ENCODE measurements at regions not wholly inside any gene's neighbourhood (a gene's known extent, or its start where the extent isn't known, plus 50 kb on each side); places are given as distances from the start of the nearest gene placed in this dataset.

DNA sequence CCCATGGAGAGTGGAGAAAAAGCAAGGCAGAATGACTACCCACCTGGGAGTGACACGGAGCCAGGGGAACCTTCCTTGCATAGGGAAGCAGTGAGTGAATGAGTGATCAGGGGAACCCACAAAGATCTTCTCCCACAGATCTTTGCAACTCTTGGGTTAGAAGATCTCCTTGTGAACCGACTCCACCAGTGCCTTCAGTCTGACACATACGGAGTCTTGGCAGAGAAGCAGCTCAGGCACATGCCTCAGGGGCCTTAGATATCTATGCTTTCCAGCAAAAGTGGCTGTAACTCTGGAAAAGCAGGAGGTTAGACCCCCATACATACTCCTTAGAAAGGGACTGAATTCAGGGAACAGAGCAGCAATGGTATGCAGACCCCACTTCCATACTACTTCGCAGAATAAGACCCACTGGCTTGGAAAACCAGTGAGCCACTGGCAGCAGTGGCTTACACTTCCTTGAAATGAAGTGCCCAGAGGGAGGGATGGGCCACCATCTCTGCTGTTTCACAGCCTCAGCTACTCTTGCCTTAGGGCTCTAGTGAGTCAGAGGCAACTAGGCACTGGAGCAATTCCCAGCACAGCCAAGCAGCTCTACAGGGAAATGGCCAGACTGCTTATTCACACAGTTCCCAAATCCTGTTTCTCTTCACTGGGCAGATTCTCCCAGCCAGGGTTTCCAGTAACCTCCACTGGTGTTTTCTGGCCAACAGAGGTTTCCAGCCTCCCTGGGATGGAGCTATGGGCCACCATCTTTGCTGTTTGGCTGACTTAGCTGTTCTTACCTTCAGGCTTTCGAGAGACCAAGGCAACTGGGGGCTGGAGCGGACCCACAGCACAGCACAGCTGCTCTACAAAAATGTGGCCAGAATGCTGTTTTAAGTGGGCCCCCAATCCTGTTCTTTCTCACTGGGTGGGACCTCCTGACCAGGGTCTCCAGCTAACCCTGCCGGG, 82.8 kb upstream of the TCEAL2 start:
- DNase-seq (ENCODE audit: low read depth, low spot score) (no peak), FAIRE-seq (no peak)
- TF ChIP-seq POLR2AphosphoS5 (IDR thresholded peaks at IDR 0.05; ENCODE audit: insufficient read depth, low read depth, low read length) (no peak), POLR2A (IDR thresholded peaks at IDR 0.05; ENCODE audit: low read depth, low read length) (no peak), GATA2 (IDR thresholded peaks at IDR 0.05; ENCODE audit: insufficient read depth, insufficient read length, low read depth, low read length) (no peak), MYC (IDR thresholded peaks at IDR 0.05; ENCODE audit: low read depth, low read length) (no peak), FOS (IDR thresholded peaks at IDR 0.05; ENCODE audit: borderline replicate concordance, insufficient read depth, low read length) (no peak), JUN (IDR thresholded peaks at IDR 0.05; ENCODE audit: borderline replicate concordance, insufficient read depth, insufficient read length, low read depth) (no peak), EZH2 (IDR thresholded peaks at IDR 0.05; ENCODE audit: borderline replicate concordance, low read depth, low read length, severe bottlenecking) (no peak)
- TF ChIP-seq, protein P1, sequence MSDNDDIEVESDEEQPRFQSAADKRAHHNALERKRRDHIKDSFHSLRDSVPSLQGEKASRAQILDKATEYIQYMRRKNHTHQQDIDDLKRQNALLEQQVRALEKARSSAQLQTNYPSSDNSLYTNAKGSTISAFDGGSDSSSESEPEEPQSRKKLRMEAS (IDR thresholded peaks at IDR 0.05; ENCODE audit: insufficient read depth, insufficient read length) = no peak
- TF ChIP-seq, protein P2, sequence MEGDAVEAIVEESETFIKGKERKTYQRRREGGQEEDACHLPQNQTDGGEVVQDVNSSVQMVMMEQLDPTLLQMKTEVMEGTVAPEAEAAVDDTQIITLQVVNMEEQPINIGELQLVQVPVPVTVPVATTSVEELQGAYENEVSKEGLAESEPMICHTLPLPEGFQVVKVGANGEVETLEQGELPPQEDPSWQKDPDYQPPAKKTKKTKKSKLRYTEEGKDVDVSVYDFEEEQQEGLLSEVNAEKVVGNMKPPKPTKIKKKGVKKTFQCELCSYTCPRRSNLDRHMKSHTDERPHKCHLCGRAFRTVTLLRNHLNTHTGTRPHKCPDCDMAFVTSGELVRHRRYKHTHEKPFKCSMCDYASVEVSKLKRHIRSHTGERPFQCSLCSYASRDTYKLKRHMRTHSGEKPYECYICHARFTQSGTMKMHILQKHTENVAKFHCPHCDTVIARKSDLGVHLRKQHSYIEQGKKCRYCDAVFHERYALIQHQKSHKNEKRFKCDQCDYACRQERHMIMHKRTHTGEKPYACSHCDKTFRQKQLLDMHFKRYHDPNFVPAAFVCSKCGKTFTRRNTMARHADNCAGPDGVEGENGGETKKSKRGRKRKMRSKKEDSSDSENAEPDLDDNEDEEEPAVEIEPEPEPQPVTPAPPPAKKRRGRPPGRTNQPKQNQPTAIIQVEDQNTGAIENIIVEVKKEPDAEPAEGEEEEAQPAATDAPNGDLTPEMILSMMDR (IDR thresholded peaks at IDR 0.05; ENCODE audit: extremely low read depth in 1 of 2, insufficient read depth in 1 of 2, low read depth in 1 of 2, low read length in 2 of 2) = no peak
- POLR2A ChIA-PET = no interaction called here
- Histone ChIP-seq H3K9me3 (replicated peaks; ENCODE audit: control insufficient read depth, insufficient read depth, low read length) (no peaks in the 10 kb centered on the region), H3K4me3 (replicated peaks in 1 of 3; ENCODE audit: insufficient read depth in 1 of 3, low read depth in 1 of 3, low read length in 3 of 3) (no peak overlapping the region), H3K27me3 (ENCODE audit: control insufficient read depth in 2 of 2, insufficient read depth in 2 of 2, low read length in 2 of 2) (no peaks in the 10 kb centered on the region), H3K4me2 (ENCODE audit: insufficient read depth, low read length) (no peak overlapping the region), H3K9ac (replicated peaks; ENCODE audit: extremely low read depth, insufficient read depth, low read length) (no peak overlapping the region), H4K20me1 (replicated peaks; ENCODE audit: control insufficient read depth, extremely low read depth, insufficient read depth, low read length) (no peaks in the 10 kb centered on the region), H3K36me3 (ENCODE audit: control insufficient read depth in 2 of 2, extremely low read depth in 1 of 2, insufficient read depth in 2 of 2, low read length in 2 of 2) (no peaks in the 10 kb centered on the region), H3K79me2 (ENCODE audit: control insufficient read depth, insufficient read depth, low read length) (no peaks in the 10 kb centered on the region), H2AFZ (ENCODE audit: low read depth, low read length) (no peak overlapping the region), H3K4me1 (ENCODE audit: control insufficient read depth, extremely low read depth, insufficient read depth, low read length) (no peaks in the 10 kb centered on the region), H3K9me1 (replicated peaks; ENCODE audit: control insufficient read depth, extremely low read depth, insufficient read depth, low read length) (no peaks in the 10 kb centered on the region), H3K27ac (ENCODE audit: insufficient read depth, low read depth, low read length) (no peak overlapping the region)
- intact Hi-C loops (cut with micrococcal nuclease) = no loop called here
- CTCF ChIA-PET = no interaction called here
- BruUV-seq (replicated peaks) = no TSS peak
- dilution Hi-C loops (cut with MboI; ENCODE audit: extremely low pct_ligation_motif_present, low sequenced_read_pairs) = no loop called here

Measured in endothelial cell of umbilical vein (primary cell).